ENCODE measurements at regions not wholly inside any gene's neighbourhood (a gene's known extent, or its start where the extent isn't known, plus 50 kb on each side); places are given as distances from the start of the nearest gene placed in this dataset.

DNA sequence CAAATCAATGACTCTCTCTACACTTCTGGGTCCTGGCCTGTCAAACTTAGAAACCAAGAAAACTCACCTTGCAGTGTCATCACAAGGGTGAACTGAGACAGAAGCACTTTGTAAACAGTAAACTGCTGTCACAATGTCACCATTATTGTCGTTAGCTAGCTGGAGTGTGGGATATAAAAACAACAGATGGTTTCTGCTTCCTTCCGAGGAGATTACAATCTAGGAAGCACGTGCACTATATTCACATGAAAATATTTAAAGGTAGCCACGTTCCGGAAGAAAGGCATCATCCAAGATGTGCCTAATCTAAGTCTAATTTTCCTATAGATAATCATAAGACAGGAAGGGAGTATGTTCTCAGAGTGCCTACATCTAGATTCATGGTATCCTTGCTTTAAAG, 64.7 kb upstream of the ACSL1 start:
- TF ChIP-seq ZNF521 (tag by site-specific recombination; IDR thresholded peaks at IDR 0.05) (no peak), ZNF132 (tag by site-specific recombination; IDR thresholded peaks at IDR 0.05; ENCODE audit: borderline replicate concordance) (no peak)
- TF ChIP-seq, protein P1, sequence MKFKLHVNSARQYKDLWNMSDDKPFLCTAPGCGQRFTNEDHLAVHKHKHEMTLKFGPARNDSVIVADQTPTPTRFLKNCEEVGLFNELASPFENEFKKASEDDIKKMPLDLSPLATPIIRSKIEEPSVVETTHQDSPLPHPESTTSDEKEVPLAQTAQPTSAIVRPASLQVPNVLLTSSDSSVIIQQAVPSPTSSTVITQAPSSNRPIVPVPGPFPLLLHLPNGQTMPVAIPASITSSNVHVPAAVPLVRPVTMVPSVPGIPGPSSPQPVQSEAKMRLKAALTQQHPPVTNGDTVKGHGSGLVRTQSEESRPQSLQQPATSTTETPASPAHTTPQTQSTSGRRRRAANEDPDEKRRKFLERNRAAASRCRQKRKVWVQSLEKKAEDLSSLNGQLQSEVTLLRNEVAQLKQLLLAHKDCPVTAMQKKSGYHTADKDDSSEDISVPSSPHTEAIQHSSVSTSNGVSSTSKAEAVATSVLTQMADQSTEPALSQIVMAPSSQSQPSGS (tag by site-specific recombination; IDR thresholded peaks at IDR 0.05; ENCODE audit: low read depth): no peak
- TF ChIP-seq, protein P2, sequence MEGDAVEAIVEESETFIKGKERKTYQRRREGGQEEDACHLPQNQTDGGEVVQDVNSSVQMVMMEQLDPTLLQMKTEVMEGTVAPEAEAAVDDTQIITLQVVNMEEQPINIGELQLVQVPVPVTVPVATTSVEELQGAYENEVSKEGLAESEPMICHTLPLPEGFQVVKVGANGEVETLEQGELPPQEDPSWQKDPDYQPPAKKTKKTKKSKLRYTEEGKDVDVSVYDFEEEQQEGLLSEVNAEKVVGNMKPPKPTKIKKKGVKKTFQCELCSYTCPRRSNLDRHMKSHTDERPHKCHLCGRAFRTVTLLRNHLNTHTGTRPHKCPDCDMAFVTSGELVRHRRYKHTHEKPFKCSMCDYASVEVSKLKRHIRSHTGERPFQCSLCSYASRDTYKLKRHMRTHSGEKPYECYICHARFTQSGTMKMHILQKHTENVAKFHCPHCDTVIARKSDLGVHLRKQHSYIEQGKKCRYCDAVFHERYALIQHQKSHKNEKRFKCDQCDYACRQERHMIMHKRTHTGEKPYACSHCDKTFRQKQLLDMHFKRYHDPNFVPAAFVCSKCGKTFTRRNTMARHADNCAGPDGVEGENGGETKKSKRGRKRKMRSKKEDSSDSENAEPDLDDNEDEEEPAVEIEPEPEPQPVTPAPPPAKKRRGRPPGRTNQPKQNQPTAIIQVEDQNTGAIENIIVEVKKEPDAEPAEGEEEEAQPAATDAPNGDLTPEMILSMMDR (tag by site-specific recombination; IDR thresholded peaks at IDR 0.05): no peak
- TF ChIP-seq, protein P3, sequence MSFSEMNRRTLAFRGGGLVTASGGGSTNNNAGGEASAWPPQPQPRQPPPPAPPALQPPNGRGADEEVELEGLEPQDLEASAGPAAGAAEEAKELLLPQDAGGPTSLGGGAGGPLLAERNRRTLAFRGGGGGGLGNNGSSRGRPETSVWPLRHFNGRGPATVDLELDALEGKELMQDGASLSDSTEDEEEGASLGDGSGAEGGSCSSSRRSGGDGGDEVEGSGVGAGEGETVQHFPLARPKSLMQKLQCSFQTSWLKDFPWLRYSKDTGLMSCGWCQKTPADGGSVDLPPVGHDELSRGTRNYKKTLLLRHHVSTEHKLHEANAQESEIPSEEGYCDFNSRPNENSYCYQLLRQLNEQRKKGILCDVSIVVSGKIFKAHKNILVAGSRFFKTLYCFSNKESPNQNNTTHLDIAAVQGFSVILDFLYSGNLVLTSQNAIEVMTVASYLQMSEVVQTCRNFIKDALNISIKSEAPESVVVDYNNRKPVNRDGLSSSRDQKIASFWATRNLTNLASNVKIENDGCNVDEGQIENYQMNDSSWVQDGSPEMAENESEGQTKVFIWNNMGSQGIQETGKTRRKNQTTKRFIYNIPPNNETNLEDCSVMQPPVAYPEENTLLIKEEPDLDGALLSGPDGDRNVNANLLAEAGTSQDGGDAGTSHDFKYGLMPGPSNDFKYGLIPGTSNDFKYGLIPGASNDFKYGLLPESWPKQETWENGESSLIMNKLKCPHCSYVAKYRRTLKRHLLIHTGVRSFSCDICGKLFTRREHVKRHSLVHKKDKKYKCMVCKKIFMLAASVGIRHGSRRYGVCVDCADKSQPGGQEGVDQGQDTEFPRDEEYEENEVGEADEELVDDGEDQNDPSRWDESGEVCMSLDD (tag by site-specific recombination; IDR thresholded peaks at IDR 0.05): no peak
- TF ChIP-seq, protein P4, sequence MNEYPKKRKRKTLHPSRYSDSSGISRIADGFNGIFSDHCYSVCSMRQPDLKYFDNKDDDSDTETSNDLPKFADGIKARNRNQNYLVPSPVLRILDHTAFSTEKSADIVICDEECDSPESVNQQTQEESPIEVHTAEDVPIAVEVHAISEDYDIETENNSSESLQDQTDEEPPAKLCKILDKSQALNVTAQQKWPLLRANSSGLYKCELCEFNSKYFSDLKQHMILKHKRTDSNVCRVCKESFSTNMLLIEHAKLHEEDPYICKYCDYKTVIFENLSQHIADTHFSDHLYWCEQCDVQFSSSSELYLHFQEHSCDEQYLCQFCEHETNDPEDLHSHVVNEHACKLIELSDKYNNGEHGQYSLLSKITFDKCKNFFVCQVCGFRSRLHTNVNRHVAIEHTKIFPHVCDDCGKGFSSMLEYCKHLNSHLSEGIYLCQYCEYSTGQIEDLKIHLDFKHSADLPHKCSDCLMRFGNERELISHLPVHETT (tag by site-specific recombination; IDR thresholded peaks at IDR 0.05): no peak
- TF ChIP-seq, protein P5, sequence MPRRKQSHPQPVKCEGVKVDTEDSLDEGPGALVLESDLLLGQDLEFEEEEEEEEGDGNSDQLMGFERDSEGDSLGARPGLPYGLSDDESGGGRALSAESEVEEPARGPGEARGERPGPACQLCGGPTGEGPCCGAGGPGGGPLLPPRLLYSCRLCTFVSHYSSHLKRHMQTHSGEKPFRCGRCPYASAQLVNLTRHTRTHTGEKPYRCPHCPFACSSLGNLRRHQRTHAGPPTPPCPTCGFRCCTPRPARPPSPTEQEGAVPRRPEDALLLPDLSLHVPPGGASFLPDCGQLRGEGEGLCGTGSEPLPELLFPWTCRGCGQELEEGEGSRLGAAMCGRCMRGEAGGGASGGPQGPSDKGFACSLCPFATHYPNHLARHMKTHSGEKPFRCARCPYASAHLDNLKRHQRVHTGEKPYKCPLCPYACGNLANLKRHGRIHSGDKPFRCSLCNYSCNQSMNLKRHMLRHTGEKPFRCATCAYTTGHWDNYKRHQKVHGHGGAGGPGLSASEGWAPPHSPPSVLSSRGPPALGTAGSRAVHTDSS (tag by site-specific recombination; IDR thresholded peaks at IDR 0.05): no peak

All from HEK293 (cell line).